Tibial nerve (tissue), 3 donors: ENCODE measurements at regions not wholly inside any gene's neighbourhood (a gene's known extent, or its start where the extent isn't known, plus 50 kb on each side); places are given as distances from the start of the nearest gene placed in this dataset.

Source experiments
- POLR2A ChIP-seq, 2 donors: fragments of 450-650 bp; IDR thresholded peaks; one replicate each; pipeline ENCODE4 v1.6.1; 2017; ENCODE audit warnings: antibody characterized with exemption in 2 of 2, mild to moderate bottlenecking in 2 of 2, moderate library complexity in 2 of 2
- TF ChIP-seq, protein P1 (sequence below), 5 experiments: fragments of 200-600 bp in 3 of 5; fragments of 450-650 bp in 2 of 5; sonication (generic) in 3 of 5; IDR thresholded peaks; one replicate each; pipeline ENCODE4 v1.5.1; 2016 to 2019; ENCODE audit warnings: antibody characterized with exemption in 5 of 5, mild to moderate bottlenecking in 3 of 5, moderate library complexity in 2 of 5

GRCh38 chr7:155882596-155882995 lies 70.3 kb upstream of the SHH start:
- TF ChIP-seq, protein P1, sequence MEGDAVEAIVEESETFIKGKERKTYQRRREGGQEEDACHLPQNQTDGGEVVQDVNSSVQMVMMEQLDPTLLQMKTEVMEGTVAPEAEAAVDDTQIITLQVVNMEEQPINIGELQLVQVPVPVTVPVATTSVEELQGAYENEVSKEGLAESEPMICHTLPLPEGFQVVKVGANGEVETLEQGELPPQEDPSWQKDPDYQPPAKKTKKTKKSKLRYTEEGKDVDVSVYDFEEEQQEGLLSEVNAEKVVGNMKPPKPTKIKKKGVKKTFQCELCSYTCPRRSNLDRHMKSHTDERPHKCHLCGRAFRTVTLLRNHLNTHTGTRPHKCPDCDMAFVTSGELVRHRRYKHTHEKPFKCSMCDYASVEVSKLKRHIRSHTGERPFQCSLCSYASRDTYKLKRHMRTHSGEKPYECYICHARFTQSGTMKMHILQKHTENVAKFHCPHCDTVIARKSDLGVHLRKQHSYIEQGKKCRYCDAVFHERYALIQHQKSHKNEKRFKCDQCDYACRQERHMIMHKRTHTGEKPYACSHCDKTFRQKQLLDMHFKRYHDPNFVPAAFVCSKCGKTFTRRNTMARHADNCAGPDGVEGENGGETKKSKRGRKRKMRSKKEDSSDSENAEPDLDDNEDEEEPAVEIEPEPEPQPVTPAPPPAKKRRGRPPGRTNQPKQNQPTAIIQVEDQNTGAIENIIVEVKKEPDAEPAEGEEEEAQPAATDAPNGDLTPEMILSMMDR (IDR thresholded peaks at IDR 0.05), result no peak
- TF ChIP-seq POLR2A (IDR thresholded peaks at IDR 0.05), result no peak
